ENCODE measurements at regions not wholly inside any gene's neighbourhood (a gene's known extent, or its start where the extent isn't known, plus 50 kb on each side); places are given as distances from the start of the nearest gene placed in this dataset.

DNA sequence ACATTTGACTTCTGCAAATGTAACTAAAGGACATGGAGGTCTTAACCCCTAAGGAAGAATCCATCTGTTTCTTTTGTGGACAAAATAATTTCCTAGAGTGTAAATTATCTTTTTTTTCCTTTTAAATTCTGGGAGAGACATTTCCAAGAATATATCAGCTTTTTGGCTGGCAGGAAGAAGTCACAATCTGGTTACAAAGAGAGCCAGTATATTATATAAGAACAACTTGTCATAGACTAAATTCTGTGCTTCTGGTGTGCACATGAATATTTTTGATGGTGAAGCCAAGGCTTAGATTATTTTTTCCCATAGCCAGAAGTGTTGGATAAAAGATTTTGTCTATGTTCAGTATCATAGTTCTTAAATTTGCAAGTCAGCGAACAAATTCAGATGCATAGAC lies 500.6 kb downstream of the XIRP2 start:
- TF ChIP-seq CTCF (IDR thresholded peaks at IDR 0.05) = no peak
- TF ChIP-seq EP300 (IDR thresholded peaks at IDR 0.05) = no peak
- no peak for TF ChIP-seq POLR2AphosphoS5 (IDR thresholded peaks at IDR 0.05)
- TF ChIP-seq POLR2A (IDR thresholded peaks at IDR 0.05) = no peak
- Histone ChIP-seq H3K9me3 (no peaks in the 10 kb centered on the region), H3K27ac (no peak overlapping the region), H3K27me3 (no peaks in the 10 kb centered on the region), H3K4me3 (no peak overlapping the region), H3K4me1 (no peaks in the 10 kb centered on the region), H3K36me3 (no peaks in the 10 kb centered on the region)
- 82 to 95% methylated on average over 1 of the region's 1 CpG for WGBS, 2 donors
- no peak for DNase-seq
- intact Hi-C loops (cut with DNase I) = no loop called here

DNA sequence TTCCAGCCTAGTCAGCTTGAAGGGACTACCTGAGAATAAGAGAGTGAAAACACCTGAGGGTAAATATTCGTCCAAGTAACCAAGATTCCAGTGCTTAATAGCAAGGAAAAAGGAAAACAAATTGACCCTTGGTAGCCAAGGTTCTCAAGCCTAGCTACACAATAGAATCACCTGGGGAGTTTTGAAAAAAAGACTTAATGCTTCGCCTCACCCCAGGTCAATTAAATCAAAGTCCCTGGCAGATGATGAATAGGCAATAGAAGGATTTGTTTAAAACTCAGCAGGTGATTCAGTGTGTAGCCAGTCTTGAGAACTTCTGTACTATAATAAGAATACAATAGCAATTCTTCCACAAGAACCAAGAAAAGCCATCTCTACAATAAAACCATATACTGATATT lies 500.2 kb downstream of the XIRP2 start:
- no peaks in the 10 kb centered on the region for H3K9me3 ChIP-seq
- intact Hi-C loops (cut with DNase I) = no loop called here
- TF ChIP-seq CTCF (IDR thresholded peaks at IDR 0.05) = no peak
- no peak for TF ChIP-seq POLR2AphosphoS5 (IDR thresholded peaks at IDR 0.05)
- TF ChIP-seq EP300 (IDR thresholded peaks at IDR 0.05) = no peak
- no peak for TF ChIP-seq POLR2A (IDR thresholded peaks at IDR 0.05)
- H3K4me1 ChIP-seq = no peaks in the 10 kb centered on the region
- H3K27me3 ChIP-seq = no peaks in the 10 kb centered on the region
- DNase-seq = no peak
- no peaks in the 10 kb centered on the region for H3K36me3 ChIP-seq
- WGBS, 2 donors = 17 to 63% methylated on average over 2 of the region's 2 CpGs
- no peak overlapping the region for H3K27ac ChIP-seq
- H3K4me3 ChIP-seq = no peak overlapping the region

GRCh38 chr2:167386694-167387093 lies 498.4 kb downstream of the XIRP2 start:
- intact Hi-C loops (cut with DNase I) = no loop called here
- no peak overlapping the region for H3K4me3 ChIP-seq
- no peaks in the 10 kb centered on the region for H3K36me3 ChIP-seq
- no peak for TF ChIP-seq CTCF (IDR thresholded peaks at IDR 0.05)
- TF ChIP-seq POLR2AphosphoS5 (IDR thresholded peaks at IDR 0.05) = no peak
- no peak for TF ChIP-seq POLR2A (IDR thresholded peaks at IDR 0.05)
- no peak for TF ChIP-seq EP300 (IDR thresholded peaks at IDR 0.05)
- H3K9me3 ChIP-seq = no peaks in the 10 kb centered on the region
- H3K4me1 ChIP-seq = no peaks in the 10 kb centered on the region
- no peak for DNase-seq
- H3K27ac ChIP-seq = no peak overlapping the region
- H3K27me3 ChIP-seq = no peaks in the 10 kb centered on the region
- 71 to 92% methylated on average over 4 of the region's 4 CpGs for WGBS, 2 donors

GRCh38 chr2:167383610-167384194 lies 495.4 kb downstream of the XIRP2 start:
- no peaks in the 10 kb centered on the region for H3K9me3 ChIP-seq
- no peak for TF ChIP-seq POLR2AphosphoS5 (IDR thresholded peaks at IDR 0.05)
- WGBS, 2 donors = 15 to 64% methylated on average over 8 of the region's 8 CpGs
- H3K4me1 ChIP-seq = no peaks in the 10 kb centered on the region
- no peak for DNase-seq
- no peak overlapping the region for H3K27ac ChIP-seq
- intact Hi-C loops (cut with DNase I) = no loop called here
- H3K36me3 ChIP-seq = no peaks in the 10 kb centered on the region
- H3K4me3 ChIP-seq = no peak overlapping the region
- H3K27me3 ChIP-seq = no peaks in the 10 kb centered on the region

GRCh38 chr2:167381349-167381748 lies 493.1 kb downstream of the XIRP2 start:
- TF ChIP-seq EP300 (IDR thresholded peaks at IDR 0.05) = no peak
- TF ChIP-seq POLR2A (IDR thresholded peaks at IDR 0.05) = no peak
- TF ChIP-seq POLR2AphosphoS5 (IDR thresholded peaks at IDR 0.05) = no peak
- TF ChIP-seq CTCF (IDR thresholded peaks at IDR 0.05) = no peak
- 95 to 96% methylated on average over 2 of the region's 2 CpGs for WGBS, 2 donors
- Histone ChIP-seq H3K9me3 (no peaks in the 10 kb centered on the region), H3K36me3 (no peaks in the 10 kb centered on the region), H3K4me3 (no peak overlapping the region), H3K27me3 (no peaks in the 10 kb centered on the region), H3K27ac (no peak overlapping the region), H3K4me1 (no peaks in the 10 kb centered on the region)
- no peak for DNase-seq
- intact Hi-C loops (cut with DNase I) = no loop called here
